ENCODE measurements at regions not wholly inside any gene's neighbourhood (a gene's known extent, or its start where the extent isn't known, plus 50 kb on each side); places are given as distances from the start of the nearest gene placed in this dataset.

- Histone ChIP-seq H3K27ac (replicated peaks in 1 of 4) (no peak overlapping the region), H3K4me3 (no peak overlapping the region), H3K27me3 (no peaks in the 10 kb centered on the region), H3K9me3 (no peaks in the 10 kb centered on the region), H3K36me3 (no peaks in the 10 kb centered on the region), H3K4me1 (no peaks in the 10 kb centered on the region)
- DNase-seq (ENCODE audit: extremely low spot score), result no peak
- intact Hi-C loops (cut with DNase I), result no loop called here
- 59% methylated on average over 1 of the region's 1 CpG for WGBS
- no peak for TF ChIP-seq CTCF (IDR thresholded peaks at IDR 0.05)
Measured at GRCh38 chr3:164467007-164467406, 611.3 kb downstream of the SI start.

GRCh38 chr3:164465172-164465571, 613.1 kb downstream of the SI start:
- no peaks in the 10 kb centered on the region for H3K9me3 ChIP-seq
- no peak overlapping the region for H3K27ac ChIP-seq (replicated peaks in 1 of 4)
- DNase-seq (ENCODE audit: extremely low spot score), result no peak
- intact Hi-C loops (cut with DNase I), result no loop called here
- no peak overlapping the region for H3K4me3 ChIP-seq
- H3K4me1 ChIP-seq, result peaks cover 0 to 10% (median 0%) of the 10 kb centered on the region in 4 donors
- H3K27me3 ChIP-seq, result no peaks in the 10 kb centered on the region
- TF ChIP-seq POLR2A (IDR thresholded peaks at IDR 0.05; ENCODE audit: low read depth), result no peak
- no peak for TF ChIP-seq CTCF (IDR thresholded peaks at IDR 0.05)
- TF ChIP-seq EP300 (IDR thresholded peaks at IDR 0.05), result no peak
- TF ChIP-seq POLR2AphosphoS5 (IDR thresholded peaks at IDR 0.05), result no peak
- WGBS, result 71% methylated on average over 2 of the region's 2 CpGs
- H3K36me3 ChIP-seq, result no peaks in the 10 kb centered on the region

GRCh38 chr3:164460851-164461250, 617.4 kb downstream of the SI start:
- no peak for DNase-seq (ENCODE audit: extremely low spot score)
- Histone ChIP-seq H3K4me3 (peak overlapping the region in 1 of 4 donors; percentile 2), H3K9me3 (no peaks in the 10 kb centered on the region), H3K27me3 (no peaks in the 10 kb centered on the region), H3K36me3 (no peaks in the 10 kb centered on the region), H3K27ac (replicated peaks in 1 of 4) (no peak overlapping the region), H3K4me1 (peaks cover 0 to 10% (median 0%) of the 10 kb centered on the region in 4 donors)
- intact Hi-C loops (cut with DNase I), result no loop called here
- TF ChIP-seq EP300 (IDR thresholded peaks at IDR 0.05) (no peak), POLR2A (IDR thresholded peaks at IDR 0.05; ENCODE audit: low read depth) (no peak), POLR2AphosphoS5 (IDR thresholded peaks at IDR 0.05) (no peak), CTCF (IDR thresholded peaks at IDR 0.05) (no peak)
- WGBS, result 36% methylated on average over 3 of the region's 3 CpGs

GRCh38 chr3:164459521-164460151, 618.7 kb downstream of the SI start:
- intact Hi-C loops (cut with DNase I), result no loop called here
- WGBS, result 92% methylated on average over 4 of the region's 4 CpGs
- H3K27me3 ChIP-seq, result no peaks in the 10 kb centered on the region
- H3K27ac ChIP-seq (replicated peaks in 1 of 4), result no peak overlapping the region
- H3K9me3 ChIP-seq, result no peaks in the 10 kb centered on the region
- no peak overlapping the region for H3K4me3 ChIP-seq
- TF ChIP-seq CTCF (IDR thresholded peaks at IDR 0.05) (no peak), POLR2A (IDR thresholded peaks at IDR 0.05; ENCODE audit: low read depth) (no peak), POLR2AphosphoS5 (IDR thresholded peaks at IDR 0.05) (no peak), EP300 (IDR thresholded peaks at IDR 0.05) (no peak)
- no peaks in the 10 kb centered on the region for H3K36me3 ChIP-seq
- no peak for DNase-seq (ENCODE audit: extremely low spot score)
- peaks cover 0 to 10% (median 0%) of the 10 kb centered on the region in 4 donors for H3K4me1 ChIP-seq

- intact Hi-C loops (cut with DNase I), result no loop called here
- Histone ChIP-seq H3K27me3 (no peaks in the 10 kb centered on the region), H3K36me3 (no peaks in the 10 kb centered on the region), H3K27ac (replicated peaks in 1 of 4) (no peak overlapping the region), H3K4me3 (no peak overlapping the region), H3K4me1 (peaks cover 0 to 10% (median 0%) of the 10 kb centered on the region in 4 donors), H3K9me3 (no peaks in the 10 kb centered on the region)
- no peak for TF ChIP-seq CTCF (IDR thresholded peaks at IDR 0.05)
- 96% methylated on average over 4 of the region's 4 CpGs for WGBS
- no peak for DNase-seq (ENCODE audit: extremely low spot score)
Measured at GRCh38 chr3:164458986-164459385, 619.3 kb downstream of the SI start.
